Activated naive CD4-positive, alpha-beta T cell treated with anti-CD3 and anti-CD28 coated beads for 36 hours (primary cell): ENCODE measurements at regions not wholly inside any gene's neighbourhood (a gene's known extent, or its start where the extent isn't known, plus 50 kb on each side); places are given as distances from the start of the nearest gene placed in this dataset.

Experiments
- CTCF ChIA-PET: fragments of 350-600 bp; sonication (Branson Sonifier 250); formaldehyde crosslinking; loops from one replicate; lab custom pipeline; 2021; ENCODE audit warnings: antibody characterized with exemption; lab: Charles Lee
- DNase-seq: peaks from one replicate; pipeline ENCODE4 v3.0.0-alpha.2; 2020
- H3K27ac Mint-ChIP-seq: one replicate; pipeline ENCODE4 v1.8.0; 2021; ENCODE audit warnings: mild to moderate bottlenecking, mixed read lengths
- H3K27me3 Mint-ChIP-seq: one replicate; pipeline ENCODE4 v1.8.0; 2021; ENCODE audit warnings: low read depth, mixed read lengths
- H3K36me3 Mint-ChIP-seq: one replicate; pipeline ENCODE4 v1.8.0; 2021; ENCODE audit warnings: low read depth, mixed read lengths
- H3K4me1 Mint-ChIP-seq: one replicate; pipeline ENCODE4 v1.8.0; 2021; ENCODE audit warnings: low read depth, mixed read lengths
- H3K4me3 Mint-ChIP-seq: one replicate; pipeline ENCODE4 v1.8.0; 2021; ENCODE audit warnings: mild to moderate bottlenecking, moderate library complexity, mixed read lengths
- H3K9me3 Mint-ChIP-seq: one replicate; pipeline ENCODE4 v1.8.0; 2021; ENCODE audit warnings: mixed read lengths
- intact Hi-C: fragments of 100-400 bp; cut with micrococcal nuclease; formaldehyde crosslinking; loops from one replicate; pipeline ENCODE4 v1.15.1; 2023

- Mint-ChIP-seq H3K4me1 (peaks cover 41% of the 10 kb centered on the region), H3K36me3 (no peaks in the 10 kb centered on the region), H3K27me3 (no peaks in the 10 kb centered on the region), H3K4me3 (no peak overlapping the region), H3K27ac (no peak overlapping the region), H3K9me3 (no peaks in the 10 kb centered on the region)
- intact Hi-C loops: no loop called here
- CTCF ChIA-PET: interaction anchor here (0.7 kb wide), 1 partner anchor 48 kb away, joined by 3 read pairs; no protein-coding TSS in a partner anchor
- DNase-seq: no peak
These were observed 80.3 kb upstream of the SSTR1 start for GRCh38 chr14:38127356-38127755.

- DNase-seq: no peak
- intact Hi-C loops: loop anchor here (2.0 kb wide), 1 partner anchor 49 kb away; no protein-coding TSS in a partner anchor
- Mint-ChIP-seq H3K4me1 (peaks cover 41% of the 10 kb centered on the region), H3K27me3 (no peaks in the 10 kb centered on the region), H3K4me3 (no peak overlapping the region), H3K27ac (no peak overlapping the region), H3K36me3 (no peaks in the 10 kb centered on the region), H3K9me3 (no peaks in the 10 kb centered on the region)
- CTCF ChIA-PET: no interaction called here
These were observed 79.9 kb upstream of the SSTR1 start for GRCh38 chr14:38127784-38128183.

- Mint-ChIP-seq H3K36me3 (no peaks in the 10 kb centered on the region), H3K27me3 (no peaks in the 10 kb centered on the region), H3K9me3 (no peaks in the 10 kb centered on the region), H3K4me3 (no peak overlapping the region), H3K4me1 (peaks cover 41% of the 10 kb centered on the region), H3K27ac (no peak overlapping the region)
- intact Hi-C loops: loop anchor here (1.0 to 2.0 kb wide), 3 partner anchors 21 to 63 kb away; no protein-coding TSS in a partner anchor
- DNase-seq: no peak
- CTCF ChIA-PET: no interaction called here
These were observed 79.1 kb upstream of the SSTR1 start for GRCh38 chr14:38128640-38129039.

GRCh38 chr14:38129192-38129591 lies 78.5 kb upstream of the SSTR1 start:
- DNase-seq: no peak
- Mint-ChIP-seq H3K4me1 (peaks cover 39% of the 10 kb centered on the region), H3K36me3 (no peaks in the 10 kb centered on the region), H3K4me3 (no peak overlapping the region), H3K27ac (no peak overlapping the region), H3K27me3 (no peaks in the 10 kb centered on the region), H3K9me3 (no peaks in the 10 kb centered on the region)
- CTCF ChIA-PET: interaction anchor here (0.6 kb wide), 1 partner anchor 301 kb away, joined by 3 read pairs; no protein-coding TSS in a partner anchor
- intact Hi-C loops: loop anchor here (1.0 to 2.0 kb wide), 3 partner anchors 22 to 64 kb away; no protein-coding TSS in a partner anchor

- intact Hi-C loops: loop anchor here (1.0 to 2.0 kb wide), 3 partner anchors 22 to 64 kb away; no protein-coding TSS in a partner anchor
- H3K36me3 Mint-ChIP-seq: no peaks in the 10 kb centered on the region
- peak; percentile 73 for DNase-seq
- H3K27me3 Mint-ChIP-seq: no peaks in the 10 kb centered on the region
- peak overlapping the region; percentile 77 for H3K27ac Mint-ChIP-seq
- peaks cover 35% of the 10 kb centered on the region for H3K4me1 Mint-ChIP-seq
- no peak overlapping the region for H3K4me3 Mint-ChIP-seq
- H3K9me3 Mint-ChIP-seq: no peaks in the 10 kb centered on the region
- CTCF ChIA-PET: interaction anchor here (0.6 kb wide), 1 partner anchor 300 kb away, joined by 3 read pairs; no protein-coding TSS in a partner anchor
These were observed 78.0 kb upstream of the SSTR1 start for GRCh38 chr14:38129705-38130104.

- CTCF ChIA-PET: no interaction called here
- no peaks in the 10 kb centered on the region for H3K36me3 Mint-ChIP-seq
- no peak overlapping the region for H3K4me3 Mint-ChIP-seq
- no peaks in the 10 kb centered on the region for H3K9me3 Mint-ChIP-seq
- no peak for DNase-seq
- intact Hi-C loops: no loop called here
- H3K27ac Mint-ChIP-seq: no peak overlapping the region
- no peaks in the 10 kb centered on the region for H3K27me3 Mint-ChIP-seq
- peaks cover 10% of the 10 kb centered on the region for H3K4me1 Mint-ChIP-seq
These were observed 73.2 kb upstream of the SSTR1 start for GRCh38 chr14:38134416-38135030.

- no peaks in the 10 kb centered on the region for H3K36me3 Mint-ChIP-seq
- no peaks in the 10 kb centered on the region for H3K9me3 Mint-ChIP-seq
- H3K27me3 Mint-ChIP-seq: no peaks in the 10 kb centered on the region
- intact Hi-C loops: no loop called here
- no peak for DNase-seq
- peaks cover 3% of the 10 kb centered on the region for H3K4me1 Mint-ChIP-seq
- no peak overlapping the region for H3K27ac Mint-ChIP-seq
- CTCF ChIA-PET: no interaction called here
- no peak overlapping the region for H3K4me3 Mint-ChIP-seq
These were observed 72.4 kb upstream of the SSTR1 start for GRCh38 chr14:38135106-38135867.

GRCh38 chr14:38137005-38137404 lies 70.7 kb upstream of the SSTR1 start:
- Mint-ChIP-seq H3K36me3 (no peaks in the 10 kb centered on the region), H3K4me1 (no peaks in the 10 kb centered on the region), H3K4me3 (no peak overlapping the region), H3K27me3 (no peaks in the 10 kb centered on the region), H3K9me3 (no peaks in the 10 kb centered on the region), H3K27ac (no peak overlapping the region)
- no peak for DNase-seq
- CTCF ChIA-PET: no interaction called here
- intact Hi-C loops: no loop called here

GRCh38 chr14:38138473-38139138 lies 69.1 kb upstream of the SSTR1 start:
- H3K27me3 Mint-ChIP-seq: no peaks in the 10 kb centered on the region
- H3K27ac Mint-ChIP-seq: no peak overlapping the region
- H3K36me3 Mint-ChIP-seq: no peaks in the 10 kb centered on the region
- peaks cover 3% of the 10 kb centered on the region for H3K4me1 Mint-ChIP-seq
- H3K4me3 Mint-ChIP-seq: no peak overlapping the region
- intact Hi-C loops: no loop called here
- DNase-seq: no peak
- CTCF ChIA-PET: no interaction called here
- H3K9me3 Mint-ChIP-seq: no peaks in the 10 kb centered on the region

- H3K36me3 Mint-ChIP-seq: no peaks in the 10 kb centered on the region
- intact Hi-C loops: no loop called here
- no peak overlapping the region for H3K4me3 Mint-ChIP-seq
These were observed 67.8 kb upstream of the SSTR1 start for GRCh38 chr14:38139926-38140325.

GRCh38 chr14:38143170-38143569 lies 64.5 kb upstream of the SSTR1 start:
- no peaks in the 10 kb centered on the region for H3K27me3 Mint-ChIP-seq
- no peak overlapping the region for H3K27ac Mint-ChIP-seq
- no peaks in the 10 kb centered on the region for H3K9me3 Mint-ChIP-seq
- intact Hi-C loops: no loop called here
- no peak for DNase-seq
- H3K4me1 Mint-ChIP-seq: peaks cover 7% of the 10 kb centered on the region
- H3K36me3 Mint-ChIP-seq: no peaks in the 10 kb centered on the region
- no peak overlapping the region for H3K4me3 Mint-ChIP-seq
- CTCF ChIA-PET: interaction anchor here (0.9 kb wide), 1 partner anchor 157 kb away, joined by 3 read pairs; no protein-coding TSS in a partner anchor

More at GRCh38 chr14:38139926-38140325, 67.8 kb upstream of the SSTR1 start:
- no peaks in the 10 kb centered on the region for H3K27me3 Mint-ChIP-seq
- peaks cover 7% of the 10 kb centered on the region for H3K4me1 Mint-ChIP-seq
- no peaks in the 10 kb centered on the region for H3K9me3 Mint-ChIP-seq
- DNase-seq: no peak
- CTCF ChIA-PET: no interaction called here
- no peak overlapping the region for H3K27ac Mint-ChIP-seq
